Endothelial cell of umbilical vein (primary cell): ENCODE measurements at regions not wholly inside any gene's neighbourhood (a gene's known extent, or its start where the extent isn't known, plus 50 kb on each side); places are given as distances from the start of the nearest gene placed in this dataset.

Experiments used
- EZH2 ChIP-seq: IDR thresholded peaks from 2 replicates; pipeline ENCODE4 v1.6.1; 2012; ENCODE audit warnings: borderline replicate concordance, low read depth, mild to moderate bottlenecking, moderate library complexity, low read length, inconsistent platforms; ENCODE audit not compliant: severe bottlenecking
- MAX ChIP-seq: IDR thresholded peaks from 2 replicates; pipeline ENCODE4 v1.6.1; 2011; ENCODE audit not compliant: insufficient read depth, insufficient read length
- POLR2A ChIP-seq: IDR thresholded peaks from 2 replicates; pipeline ENCODE4 v1.6.1; 2012; ENCODE audit warnings: low read depth, mild to moderate bottlenecking, control low read depth, low read length
- TF ChIP-seq, protein P1 (sequence below), 2 donors: IDR thresholded peaks; 1 replicate in 1 of 2; 2 replicates in 1 of 2; pipeline ENCODE4 v1.5.1; 2011; ENCODE audit warnings: low read length in 2 of 2, mild to moderate bottlenecking in 2 of 2, moderate library complexity in 2 of 2, control low read depth in 1 of 2, inconsistent platforms in 1 of 2, low read depth in 1 of 2; ENCODE audit not compliant: insufficient read depth in 1 of 2; ENCODE audit errors: extremely low read depth in 1 of 2

DNA sequence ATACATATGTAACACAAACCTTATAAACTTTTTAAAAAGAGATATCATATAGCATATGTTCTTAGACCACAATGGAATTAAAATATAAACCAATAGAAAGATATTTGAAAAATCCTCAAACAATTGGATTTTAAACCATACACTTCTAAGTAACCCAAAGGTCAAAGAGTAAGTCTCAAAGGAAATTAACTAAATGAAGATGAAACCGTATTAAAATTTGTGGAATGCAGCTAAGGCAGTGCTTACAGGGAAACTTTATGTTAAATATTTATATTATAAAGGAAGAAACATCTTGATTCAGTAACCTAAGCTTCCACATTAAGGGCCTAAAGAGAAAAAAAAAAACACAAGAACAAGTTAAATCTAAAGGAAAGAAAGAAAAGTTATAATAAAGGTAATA, 966.1 kb downstream of the SLC4A3 start:
- TF ChIP-seq, protein P1, sequence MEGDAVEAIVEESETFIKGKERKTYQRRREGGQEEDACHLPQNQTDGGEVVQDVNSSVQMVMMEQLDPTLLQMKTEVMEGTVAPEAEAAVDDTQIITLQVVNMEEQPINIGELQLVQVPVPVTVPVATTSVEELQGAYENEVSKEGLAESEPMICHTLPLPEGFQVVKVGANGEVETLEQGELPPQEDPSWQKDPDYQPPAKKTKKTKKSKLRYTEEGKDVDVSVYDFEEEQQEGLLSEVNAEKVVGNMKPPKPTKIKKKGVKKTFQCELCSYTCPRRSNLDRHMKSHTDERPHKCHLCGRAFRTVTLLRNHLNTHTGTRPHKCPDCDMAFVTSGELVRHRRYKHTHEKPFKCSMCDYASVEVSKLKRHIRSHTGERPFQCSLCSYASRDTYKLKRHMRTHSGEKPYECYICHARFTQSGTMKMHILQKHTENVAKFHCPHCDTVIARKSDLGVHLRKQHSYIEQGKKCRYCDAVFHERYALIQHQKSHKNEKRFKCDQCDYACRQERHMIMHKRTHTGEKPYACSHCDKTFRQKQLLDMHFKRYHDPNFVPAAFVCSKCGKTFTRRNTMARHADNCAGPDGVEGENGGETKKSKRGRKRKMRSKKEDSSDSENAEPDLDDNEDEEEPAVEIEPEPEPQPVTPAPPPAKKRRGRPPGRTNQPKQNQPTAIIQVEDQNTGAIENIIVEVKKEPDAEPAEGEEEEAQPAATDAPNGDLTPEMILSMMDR (IDR thresholded peaks at IDR 0.05; ENCODE audit: extremely low read depth in 1 of 2, insufficient read depth in 1 of 2, low read depth in 1 of 2, low read length in 2 of 2) = no peak
- TF ChIP-seq EZH2 (no peak), POLR2A (no peak), MAX (no peak)
